Tibial nerve (tissue), 4 donors: ENCODE measurements at regions not wholly inside any gene's neighbourhood (a gene's known extent, or its start where the extent isn't known, plus 50 kb on each side); places are given as distances from the start of the nearest gene placed in this dataset.

Experiments used
- DNase-seq, 2 donors: peaks; one replicate each; pipeline ENCODE4 v3.0.0-alpha.2; 2019; ENCODE audit warnings: low spot score in 2 of 2
- H3K27ac ChIP-seq, 4 donors: fragments of 200-600 bp; sonication (generic) in 3 of 4; one replicate each; pipeline ENCODE4 v1.5.1; 2017 to 2019; ENCODE audit warnings: mild to moderate bottlenecking in 1 of 4
- H3K27me3 ChIP-seq, 2 donors: fragments of 200-600 bp; sonication (generic) in 1 of 2; one replicate each; pipeline versions ENCODE4 v1.5.1 to v1.6.0; 2017 to 2019
- H3K36me3 ChIP-seq, 3 donors: fragments of 200-600 bp; sonication (generic); one replicate each; pipeline ENCODE4 v1.5.1; 2018 to 2019
- H3K4me1 ChIP-seq, 4 donors: fragments of 200-600 bp; sonication (generic) in 3 of 4; one replicate each; pipeline ENCODE4 v1.5.1; 2017 to 2019
- H3K4me3 ChIP-seq, 4 donors: fragments of 200-600 bp; sonication (generic) in 3 of 4; one replicate each; pipeline ENCODE4 v1.5.1; 2017 to 2019; ENCODE audit warnings: mild to moderate bottlenecking in 1 of 4, moderate library complexity in 1 of 4
- H3K9me3 ChIP-seq, 4 donors: fragments of 200-600 bp; sonication (generic) in 3 of 4; one replicate each; pipeline ENCODE4 v1.5.1; 2017 to 2019
- EP300 ChIP-seq, 2 donors: sonication (generic); formaldehyde crosslinking; IDR thresholded peaks; one replicate each; pipeline ENCODE4 v1.6.1; 2017; ENCODE audit warnings: antibody characterized with exemption in 2 of 2, mild to moderate bottlenecking in 1 of 2
- POLR2A ChIP-seq, 2 donors: fragments of 450-650 bp; IDR thresholded peaks; one replicate each; pipeline ENCODE4 v1.6.1; 2017; ENCODE audit warnings: antibody characterized with exemption in 2 of 2, mild to moderate bottlenecking in 2 of 2, moderate library complexity in 2 of 2
- WGBS, 2 donors: methylation state at CpG; one replicate each; pipeline ENCODE4 v1.1.5; 2018; 5-methylcytosine and 5-hydroxymethylcytosine counted together
- TF ChIP-seq, protein P1 (sequence below), 5 experiments: fragments of 200-600 bp in 3 of 5; fragments of 450-650 bp in 2 of 5; sonication (generic) in 3 of 5; IDR thresholded peaks; one replicate each; pipeline ENCODE4 v1.5.1; 2016 to 2019; ENCODE audit warnings: antibody characterized with exemption in 5 of 5, mild to moderate bottlenecking in 3 of 5, moderate library complexity in 2 of 5

DNA sequence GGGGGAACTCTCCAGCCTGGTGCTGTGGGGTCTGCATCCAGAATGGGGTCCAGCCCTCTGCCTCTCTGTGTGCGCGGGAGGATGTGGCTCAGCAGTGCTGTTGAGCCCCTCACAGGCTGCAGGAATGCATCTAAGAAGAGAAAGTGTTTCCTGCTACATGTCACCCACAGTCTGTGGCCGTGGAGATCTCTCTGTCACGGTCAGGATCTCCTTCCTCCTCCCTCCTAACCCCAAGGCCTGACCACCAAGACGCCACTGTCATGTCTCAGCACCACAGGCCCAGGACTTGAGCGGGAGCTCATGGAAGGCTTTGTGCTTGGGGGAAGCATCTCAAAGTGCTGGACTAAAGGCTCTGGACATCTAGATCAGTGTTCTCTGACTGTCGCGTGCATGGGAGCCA lies 90.1 kb downstream of the SREK1 start:
- Histone ChIP-seq H3K4me3 (no peak overlapping the region), H3K4me1 (no peaks in the 10 kb centered on the region), H3K27ac (no peak overlapping the region), H3K9me3 (no peaks in the 10 kb centered on the region), H3K36me3 (no peaks in the 10 kb centered on the region), H3K27me3 (no peaks in the 10 kb centered on the region)
- 91 to 93% methylated on average over 6 to 8 of the region's 8 CpGs for WGBS, 2 donors
- no peak for DNase-seq
- no peak for TF ChIP-seq POLR2A (IDR thresholded peaks at IDR 0.05)
- TF ChIP-seq EP300 (IDR thresholded peaks at IDR 0.05): no peak
- TF ChIP-seq, protein P1, sequence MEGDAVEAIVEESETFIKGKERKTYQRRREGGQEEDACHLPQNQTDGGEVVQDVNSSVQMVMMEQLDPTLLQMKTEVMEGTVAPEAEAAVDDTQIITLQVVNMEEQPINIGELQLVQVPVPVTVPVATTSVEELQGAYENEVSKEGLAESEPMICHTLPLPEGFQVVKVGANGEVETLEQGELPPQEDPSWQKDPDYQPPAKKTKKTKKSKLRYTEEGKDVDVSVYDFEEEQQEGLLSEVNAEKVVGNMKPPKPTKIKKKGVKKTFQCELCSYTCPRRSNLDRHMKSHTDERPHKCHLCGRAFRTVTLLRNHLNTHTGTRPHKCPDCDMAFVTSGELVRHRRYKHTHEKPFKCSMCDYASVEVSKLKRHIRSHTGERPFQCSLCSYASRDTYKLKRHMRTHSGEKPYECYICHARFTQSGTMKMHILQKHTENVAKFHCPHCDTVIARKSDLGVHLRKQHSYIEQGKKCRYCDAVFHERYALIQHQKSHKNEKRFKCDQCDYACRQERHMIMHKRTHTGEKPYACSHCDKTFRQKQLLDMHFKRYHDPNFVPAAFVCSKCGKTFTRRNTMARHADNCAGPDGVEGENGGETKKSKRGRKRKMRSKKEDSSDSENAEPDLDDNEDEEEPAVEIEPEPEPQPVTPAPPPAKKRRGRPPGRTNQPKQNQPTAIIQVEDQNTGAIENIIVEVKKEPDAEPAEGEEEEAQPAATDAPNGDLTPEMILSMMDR (IDR thresholded peaks at IDR 0.05): no peak

DNA sequence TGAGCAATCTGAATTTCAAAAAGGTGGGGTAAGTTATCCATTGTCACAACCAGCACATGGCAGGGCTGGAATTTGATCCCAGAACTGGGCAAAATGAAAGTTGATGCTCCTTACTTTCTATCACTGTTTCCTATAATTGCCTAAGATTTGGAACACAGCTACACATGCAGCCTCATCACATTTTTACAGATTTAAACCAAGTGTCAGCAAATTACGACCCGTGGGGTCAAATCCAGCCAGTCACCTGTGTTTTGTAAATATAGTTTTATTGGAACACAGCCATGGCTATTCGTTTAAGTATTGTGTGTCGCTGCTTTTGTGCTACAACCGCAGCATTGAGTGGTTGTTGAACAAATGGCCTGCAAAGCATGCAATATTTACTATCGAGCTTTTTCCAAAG lies 94.3 kb downstream of the SREK1 start:
- TF ChIP-seq, protein P1 (IDR thresholded peaks at IDR 0.05): no peak
- TF ChIP-seq POLR2A (IDR thresholded peaks at IDR 0.05): no peak
- Histone ChIP-seq H3K4me1 (no peaks in the 10 kb centered on the region), H3K4me3 (no peak overlapping the region), H3K9me3 (no peaks in the 10 kb centered on the region), H3K27ac (no peak overlapping the region), H3K27me3 (no peaks in the 10 kb centered on the region), H3K36me3 (no peaks in the 10 kb centered on the region)
- WGBS, 2 donors: 73 to 76% methylated on average over 6 of the region's 6 CpGs
- no peak for DNase-seq

DNA sequence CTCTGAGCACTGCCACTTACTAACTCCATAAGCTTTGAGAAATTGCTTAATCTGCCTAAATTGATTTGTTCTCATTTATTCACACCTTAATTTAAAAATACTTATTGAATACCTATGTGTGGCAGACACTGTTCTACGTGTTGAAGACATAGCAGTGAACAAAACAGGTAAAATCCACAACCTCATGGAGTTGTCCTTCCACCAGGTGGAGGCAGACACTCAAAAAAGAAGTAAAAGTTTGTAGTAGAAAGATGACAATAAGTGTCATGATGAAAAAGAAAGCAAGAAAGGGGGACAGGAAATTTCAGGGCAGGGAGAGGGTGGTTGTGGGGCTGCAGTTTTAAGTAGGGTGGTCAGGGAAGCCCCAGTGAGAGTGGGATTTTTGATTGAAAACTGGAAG lies 94.9 kb downstream of the SREK1 start:
- no peaks in the 10 kb centered on the region for H3K9me3 ChIP-seq
- no peak overlapping the region for H3K4me3 ChIP-seq
- TF ChIP-seq, protein P1 (IDR thresholded peaks at IDR 0.05): no peak
- TF ChIP-seq EP300 (IDR thresholded peaks at IDR 0.05) (no peak), POLR2A (IDR thresholded peaks at IDR 0.05) (no peak)
- WGBS, 2 donors: 62% methylated on average over 1 of the region's 1 CpG
- no peak for DNase-seq
- no peaks in the 10 kb centered on the region for H3K27me3 ChIP-seq
- no peak overlapping the region for H3K27ac ChIP-seq
- no peaks in the 10 kb centered on the region for H3K36me3 ChIP-seq
- no peaks in the 10 kb centered on the region for H3K4me1 ChIP-seq

DNA sequence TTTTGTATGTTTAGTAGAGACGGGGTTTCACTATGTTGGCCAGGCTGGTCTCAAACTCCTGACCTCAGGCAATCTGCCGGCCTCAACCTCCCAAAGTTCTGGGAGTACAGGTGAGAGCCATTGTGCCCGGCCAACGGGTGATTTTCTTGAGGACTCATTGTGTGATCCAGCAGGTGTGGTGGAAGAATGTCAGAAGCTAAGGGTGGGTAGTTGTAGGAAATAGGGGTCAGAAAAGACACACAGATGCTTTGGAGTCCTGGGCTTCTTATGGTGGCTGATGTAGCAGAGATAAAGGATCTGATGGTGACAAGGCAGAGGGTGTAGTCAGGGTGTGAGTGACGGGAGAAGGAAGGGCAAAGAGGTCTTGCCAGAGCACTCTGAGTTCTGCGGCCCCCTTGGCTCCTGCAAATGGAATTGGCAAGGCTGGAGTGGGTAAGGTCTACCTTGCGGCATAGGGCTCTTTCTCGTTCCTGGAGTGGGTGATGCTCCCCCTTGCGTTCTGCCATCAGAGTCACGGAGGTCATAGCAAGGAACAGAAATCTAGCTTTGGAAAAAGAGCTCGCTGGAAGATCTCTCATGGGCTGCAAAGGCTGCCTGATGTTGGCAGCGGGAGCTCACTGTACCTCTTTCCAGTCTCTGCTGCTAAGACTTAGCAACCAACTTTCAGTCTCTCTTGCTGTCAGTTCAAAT lies 97.2 kb downstream of the SREK1 start:
- Histone ChIP-seq H3K27ac (no peak overlapping the region), H3K36me3 (no peaks in the 10 kb centered on the region), H3K4me3 (no peak overlapping the region), H3K27me3 (no peaks in the 10 kb centered on the region), H3K4me1 (no peaks in the 10 kb centered on the region), H3K9me3 (no peaks in the 10 kb centered on the region)
- TF ChIP-seq, protein P1 (IDR thresholded peaks at IDR 0.05): no peak
- TF ChIP-seq EP300 (IDR thresholded peaks at IDR 0.05) (no peak), POLR2A (IDR thresholded peaks at IDR 0.05) (no peak)
- DNase-seq: no peak
- WGBS, 2 donors: 85 to 91% methylated on average over 12 of the region's 12 CpGs

DNA sequence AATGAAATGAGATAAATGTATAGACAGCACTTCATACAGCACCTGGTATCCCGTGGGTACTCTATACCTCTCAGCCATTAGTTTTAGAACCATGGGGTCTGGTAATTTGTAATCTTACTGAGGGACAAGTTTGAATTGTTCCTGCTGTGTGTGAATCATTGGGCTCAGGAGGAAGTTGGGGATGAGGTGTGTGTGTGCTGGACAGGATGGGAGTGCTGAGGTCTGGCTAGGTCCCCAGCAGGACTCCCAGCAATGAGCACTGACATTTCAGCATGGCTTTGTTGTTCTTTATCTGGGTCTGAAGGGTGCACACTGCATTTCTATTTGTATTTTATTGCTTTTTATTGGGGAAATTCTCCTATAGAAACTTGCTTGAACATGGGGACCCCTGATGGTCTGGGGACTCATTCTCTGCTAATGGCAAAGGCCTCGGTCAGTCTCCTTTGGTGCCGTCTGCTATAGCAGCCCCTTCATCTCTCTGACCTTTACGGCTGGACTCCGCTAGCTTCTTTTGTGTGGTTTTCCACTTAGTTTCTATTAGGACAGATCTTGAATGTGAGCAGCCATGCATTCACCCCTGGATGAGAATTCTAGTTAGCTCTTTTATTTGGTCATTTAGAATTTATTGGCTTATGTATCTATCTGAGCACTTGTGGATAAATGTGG lies 98.1 kb downstream of the SREK1 start:
- Histone ChIP-seq H3K27ac (no peak overlapping the region), H3K36me3 (no peaks in the 10 kb centered on the region), H3K27me3 (no peaks in the 10 kb centered on the region), H3K4me1 (no peaks in the 10 kb centered on the region), H3K9me3 (no peaks in the 10 kb centered on the region), H3K4me3 (no peak overlapping the region)
- WGBS, 2 donors: 49 to 70% methylated on average over 5 of the region's 5 CpGs
- no peak for DNase-seq
- TF ChIP-seq, protein P1 (IDR thresholded peaks at IDR 0.05): no peak
- TF ChIP-seq EP300 (IDR thresholded peaks at IDR 0.05) (no peak), POLR2A (IDR thresholded peaks at IDR 0.05) (no peak)
